GM12891 (cell line): ENCODE measurements at regions not wholly inside any gene's neighbourhood (a gene's known extent, or its start where the extent isn't known, plus 50 kb on each side); places are given as distances from the start of the nearest gene placed in this dataset.

Source experiments
- DNase-seq: peaks from one replicate; pipeline ENCODE4 v3.0.0; 2011; ENCODE audit warnings: low spot score; ENCODE audit not compliant: insufficient read length
- FAIRE-seq: peaks from 2 replicates; lab custom pipeline; 2011; peaks lifted over from hg19 to GRCh38; lab: Jason Lieb, UNC
- PAX5 ChIP-seq: IDR thresholded peaks from 2 replicates; pipeline ENCODE4 v1.6.1; 2011; ENCODE audit warnings: low read length, moderate library complexity, mild to moderate bottlenecking; ENCODE audit not compliant: insufficient read depth, severe bottlenecking
- POLR2A ChIP-seq: IDR thresholded peaks from 2 replicates; pipeline ENCODE4 v1.6.1; 2011; ENCODE audit warnings: low read depth, low read length, control low read depth
- POLR2AphosphoS5 ChIP-seq: IDR thresholded peaks from 2 replicates; pipeline ENCODE4 v1.6.1; 2011; ENCODE audit warnings: low read depth, low read length, control low read depth
- POU2F2 ChIP-seq: IDR thresholded peaks from 2 replicates; pipeline ENCODE4 v1.6.1; 2011; ENCODE audit warnings: low read depth, mild to moderate bottlenecking, control low read depth, low read length, moderate library complexity
- SPI1 ChIP-seq: IDR thresholded peaks from 2 replicates; pipeline ENCODE4 v1.6.1; 2011; ENCODE audit warnings: low read depth, low read length, control low read depth
- TAF1 ChIP-seq: IDR thresholded peaks from 2 replicates; pipeline ENCODE4 v1.6.1; 2011; ENCODE audit warnings: low read depth, low read length, control low read depth

DNA sequence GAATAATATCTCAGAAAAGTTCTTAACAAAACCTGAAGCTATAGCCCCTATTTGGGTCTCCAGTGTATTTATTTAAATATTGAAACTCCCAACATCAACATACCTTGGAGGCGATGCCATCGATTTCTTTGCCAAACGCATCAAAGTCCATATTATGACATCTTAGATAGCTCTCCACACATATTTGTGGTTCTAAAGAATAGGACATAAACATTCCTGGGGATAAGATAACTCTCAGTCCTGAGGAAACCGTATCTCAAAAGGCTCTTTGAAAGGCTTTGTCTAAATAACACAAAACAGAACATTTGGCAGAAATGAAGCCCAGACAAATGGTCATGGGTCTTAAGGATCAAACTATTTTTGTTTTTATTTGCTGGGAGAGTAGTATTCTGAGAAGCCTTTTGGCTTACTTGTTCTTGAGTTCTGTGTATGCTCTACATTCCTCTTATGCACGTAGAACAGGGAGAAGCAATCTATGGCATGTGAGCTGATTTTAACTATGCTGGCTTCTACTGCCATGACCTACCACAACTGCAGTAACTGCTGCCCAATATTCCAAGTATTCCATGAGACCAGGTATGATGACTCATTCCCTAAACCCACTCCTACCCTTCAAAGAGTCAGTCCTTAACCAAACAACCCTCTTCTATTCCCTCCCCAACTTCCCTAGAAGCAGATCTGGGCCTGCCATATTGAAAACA is 279.0 kb upstream of the ZFHX3 start:
- no peak for DNase-seq
- no peak for TF ChIP-seq TAF1
- TF ChIP-seq POLR2AphosphoS5 = no peak
- no peak for TF ChIP-seq PAX5
- no peak for TF ChIP-seq SPI1
- TF ChIP-seq POU2F2 = no peak
- TF ChIP-seq POLR2A = no peak
- no peak for FAIRE-seq

DNA sequence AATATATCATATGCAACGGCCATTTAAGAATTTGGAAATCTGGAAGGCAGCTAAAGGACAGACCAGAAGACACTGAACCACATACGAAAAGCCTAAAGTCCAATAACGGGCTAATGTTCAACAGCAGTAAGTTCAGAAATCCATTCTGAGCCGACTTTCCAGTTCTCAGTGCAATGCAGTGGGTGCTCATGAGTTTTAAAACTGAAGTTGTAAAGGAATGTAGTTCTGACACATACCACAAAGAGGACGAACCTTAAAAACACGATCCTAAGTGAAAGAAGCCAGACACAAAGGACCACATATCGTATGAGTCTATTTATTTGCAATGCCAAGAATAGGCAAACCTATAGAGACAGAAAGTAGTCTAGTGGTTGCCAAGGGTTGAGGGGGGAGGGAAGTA is 278.3 kb upstream of the ZFHX3 start:
- FAIRE-seq = no peak
- no peak for TF ChIP-seq POLR2AphosphoS5
- no peak for TF ChIP-seq SPI1
- TF ChIP-seq TAF1 = no peak
- no peak for TF ChIP-seq POU2F2
- TF ChIP-seq PAX5 = no peak
- TF ChIP-seq POLR2A = no peak

GRCh38 chr16:73323880-73324279 is 276.0 kb upstream of the ZFHX3 start:
- no peak for DNase-seq
- FAIRE-seq = no peak
- TF ChIP-seq POLR2A (no peak), SPI1 (no peak), POLR2AphosphoS5 (no peak), PAX5 (no peak), TAF1 (no peak), POU2F2 (no peak)

More for the DNA sequence above, 278.3 kb upstream of the ZFHX3 start:
- no peak for DNase-seq

DNA sequence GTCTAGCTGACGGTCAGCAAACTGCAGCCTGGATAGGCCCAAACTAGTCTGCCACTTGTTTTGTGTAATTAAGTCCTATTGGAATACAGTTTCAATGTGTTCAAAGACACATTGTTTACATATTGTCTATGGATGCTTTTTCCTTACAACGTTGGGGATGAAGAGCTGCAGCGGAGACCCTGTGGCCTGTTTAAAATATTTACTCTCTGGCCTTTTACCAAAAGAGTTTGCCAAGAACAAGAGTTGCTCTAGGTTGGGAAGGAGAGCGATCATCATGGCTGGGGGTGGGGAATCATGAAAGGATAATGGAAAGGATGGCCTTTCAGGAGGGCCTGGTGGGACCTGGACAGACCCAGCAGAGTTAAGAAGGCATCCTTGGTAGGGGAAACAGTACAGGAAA is 274.9 kb upstream of the ZFHX3 start:
- TF ChIP-seq POLR2A (no peak), POU2F2 (no peak), POLR2AphosphoS5 (no peak), PAX5 (no peak), SPI1 (no peak)
- DNase-seq (no peak), FAIRE-seq (no peak)

- no peak for FAIRE-seq
- TF ChIP-seq POLR2A (no peak), TAF1 (no peak), PAX5 (no peak), POLR2AphosphoS5 (no peak), SPI1 (no peak), POU2F2 (no peak)
- no peak for DNase-seq
Observed at GRCh38 chr16:73321853-73322252, 273.9 kb upstream of the ZFHX3 start.

GRCh38 chr16:73319737-73320136 is 271.8 kb upstream of the ZFHX3 start:
- DNase-seq = no peak
- no peak for FAIRE-seq
- TF ChIP-seq POLR2AphosphoS5 (no peak), POLR2A (no peak), TAF1 (no peak), POU2F2 (no peak), SPI1 (no peak), PAX5 (no peak)

GRCh38 chr16:73319261-73319660 is 271.3 kb upstream of the ZFHX3 start:
- no peak for DNase-seq
- no peak for FAIRE-seq
- no peak for TF ChIP-seq POLR2AphosphoS5
- TF ChIP-seq TAF1 = no peak
- TF ChIP-seq SPI1 = no peak
- no peak for TF ChIP-seq POLR2A
- TF ChIP-seq PAX5 = no peak
- TF ChIP-seq POU2F2 = no peak

DNA sequence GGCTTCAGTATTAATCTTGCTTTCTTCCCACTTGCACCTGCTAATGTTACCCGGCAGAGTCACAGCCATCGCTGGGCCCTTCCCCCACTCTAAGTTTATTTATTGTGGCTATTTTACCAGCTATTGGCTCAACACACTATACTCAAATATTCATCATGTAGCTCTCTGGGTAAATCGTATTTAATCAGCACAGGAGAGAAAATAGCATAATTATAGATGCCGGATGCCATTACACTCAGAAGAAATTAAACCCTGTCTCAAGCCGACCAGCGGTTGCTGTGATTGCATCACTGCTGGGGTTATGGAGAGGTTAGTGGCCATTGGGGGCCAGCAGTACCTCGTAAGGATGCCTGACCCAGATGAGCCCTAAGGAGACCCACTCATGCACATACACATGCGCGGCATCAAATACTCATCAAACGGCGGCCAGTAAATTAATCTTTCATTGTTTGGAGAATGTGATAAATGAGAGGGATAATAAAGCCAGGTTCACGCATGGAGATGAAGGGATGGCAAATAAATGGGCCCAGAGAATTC is 269.5 kb upstream of the ZFHX3 start:
- TF ChIP-seq TAF1 (no peak), SPI1 (no peak), POLR2AphosphoS5 (no peak), POU2F2 (no peak), POLR2A (no peak), PAX5 (no peak)

GRCh38 chr16:73315645-73316044 is 267.7 kb upstream of the ZFHX3 start:
- peak; percentile 60 for FAIRE-seq
- DNase-seq = peak; percentile 28
- TF ChIP-seq SPI1 (peak; percentile 94), POLR2A (no peak)

More for the DNA sequence above, 269.5 kb upstream of the ZFHX3 start:
- FAIRE-seq = no peak
- DNase-seq = no peak

GRCh38 chr16:73313950-73314349 is 266.0 kb upstream of the ZFHX3 start:
- no peak for FAIRE-seq
- TF ChIP-seq PAX5 = no peak

More at GRCh38 chr16:73313950-73314349, 266.0 kb upstream of the ZFHX3 start:
- DNase-seq = no peak
